C4-2B (cell line): ENCODE measurements at regions not wholly inside any gene's neighbourhood (a gene's known extent, or its start where the extent isn't known, plus 50 kb on each side); places are given as distances from the start of the nearest gene placed in this dataset.

ENCODE experiments used
- CTCF ChIP-seq: fragments of 450-650 bp; conservative IDR thresholded peaks from 2 replicates; pipeline ENCODE4 v1.5.1; 2017; ENCODE audit warnings: mild to moderate bottlenecking
- ZFX ChIP-seq: fragments of 450-650 bp; IDR thresholded peaks from 2 replicates; pipeline ENCODE4 v1.6.1; 2017

DNA sequence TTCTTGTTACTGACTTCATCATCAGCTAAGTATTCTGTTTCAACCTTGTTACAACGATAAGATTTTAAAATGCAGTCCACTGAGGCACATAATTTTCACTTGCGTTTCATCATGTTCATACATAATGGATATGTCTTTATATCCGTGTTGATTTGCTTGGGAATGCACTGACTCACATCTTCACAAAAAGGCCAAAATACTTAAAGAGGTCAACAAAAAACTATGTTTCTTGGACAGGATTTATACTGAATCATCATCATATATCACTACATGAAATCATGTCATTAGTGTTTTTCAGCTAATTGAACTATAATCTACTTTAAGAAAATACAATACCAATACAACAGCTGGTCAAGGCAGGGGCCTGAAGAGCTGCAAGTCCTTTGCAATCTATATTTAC lies 324.5 kb upstream of the KLF6 start:
- TF ChIP-seq CTCF (no peak), ZFX (no peak)
